CD14-positive monocyte (primary cell): ENCODE measurements at regions not wholly inside any gene's neighbourhood (a gene's known extent, or its start where the extent isn't known, plus 50 kb on each side); places are given as distances from the start of the nearest gene placed in this dataset.

Experiments used
- DNase-seq, 3 donors: peaks; one replicate each; pipeline ENCODE4 v3.0.0-alpha.2; 2011 to 2022
- H2AFZ ChIP-seq: 2 replicates; pipeline ENCODE4 v1.6.0; 2012; ENCODE audit warnings: mild to moderate bottlenecking, low read depth, low read length, inconsistent platforms; ENCODE audit not compliant: insufficient read depth, poor library complexity, severe bottlenecking
- H3K27ac ChIP-seq, 2 donors: 1 replicate in 1 of 2; 2 replicates in 1 of 2; pipeline ENCODE4 v1.5.1; 2012 to 2013; ENCODE audit warnings: low read length in 2 of 2, control low read depth in 1 of 2, inconsistent platforms in 1 of 2, low read depth in 1 of 2, mild to moderate bottlenecking in 1 of 2
- H3K27me3 ChIP-seq, 2 donors: one replicate each; pipeline versions ENCODE4 v1.6.0 to v1.6.1; 2011 to 2013; ENCODE audit warnings: low read length in 2 of 2; ENCODE audit not compliant: control insufficient read depth in 2 of 2, insufficient read depth in 2 of 2
- H3K36me3 ChIP-seq, 2 donors: replicated peaks in 1 of 2; 1 replicate in 1 of 2; 2 replicates in 1 of 2; pipeline versions ENCODE4 v1.5.1 to v1.6.1; 2012 to 2013; ENCODE audit warnings: low read length in 2 of 2, control low read depth in 1 of 2, inconsistent platforms in 1 of 2, mild to moderate bottlenecking in 1 of 2; ENCODE audit not compliant: insufficient read depth in 2 of 2, control insufficient read depth in 1 of 2
- H3K4me1 ChIP-seq, 2 donors: 1 replicate in 1 of 2; 2 replicates in 1 of 2; pipeline versions ENCODE4 v1.5.1 to v1.6.1; 2012 to 2013; ENCODE audit warnings: low read length in 2 of 2, control low read depth in 1 of 2, inconsistent platforms in 1 of 2, mild to moderate bottlenecking in 1 of 2, moderate library complexity in 1 of 2; ENCODE audit not compliant: insufficient read depth in 2 of 2, control insufficient read depth in 1 of 2
- H3K4me2 ChIP-seq: replicated peaks from 2 replicates; pipeline ENCODE3; 2012; ENCODE audit warnings: low read length, moderate library complexity, mild to moderate bottlenecking; ENCODE audit not compliant: poor library complexity, severe bottlenecking; ENCODE audit errors: extremely low read depth
- H3K4me3 ChIP-seq, 3 experiments: fragments of 200-600 bp in 1 of 3; sonication (generic) in 1 of 3; replicated peaks in 1 of 3; 1 replicate in 2 of 3; 2 replicates in 1 of 3; pipeline ENCODE4 v1.5.1; 2011 to 2013; ENCODE audit warnings: low read length in 3 of 3, mild to moderate bottlenecking in 3 of 3, control low read depth in 2 of 3, low read depth in 2 of 3, inconsistent platforms in 1 of 3, moderate library complexity in 1 of 3
- H3K79me2 ChIP-seq: 2 replicates; pipeline ENCODE4 v1.6.0; 2012; ENCODE audit warnings: mild to moderate bottlenecking, control low read depth, inconsistent platforms, low read length, moderate library complexity; ENCODE audit not compliant: insufficient read depth
- H3K9ac ChIP-seq: 2 replicates; pipeline ENCODE4 v1.6.0; 2017; ENCODE audit warnings: low read length, mild to moderate bottlenecking; ENCODE audit not compliant: insufficient read depth, poor library complexity, severe bottlenecking
- H3K9me3 ChIP-seq, 2 donors: replicated peaks in 1 of 2; 1 replicate in 1 of 2; 2 replicates in 1 of 2; pipeline versions ENCODE4 v1.5.1 to v1.6.1; 2012 to 2013; ENCODE audit warnings: low read length in 2 of 2, control low read depth in 1 of 2; ENCODE audit not compliant: control insufficient read depth in 1 of 2, insufficient read depth in 1 of 2
- H4K20me1 ChIP-seq: 2 replicates; pipeline ENCODE4 v1.6.0; 2012; ENCODE audit warnings: mild to moderate bottlenecking, low read length, control low read depth, moderate library complexity; ENCODE audit not compliant: insufficient read depth
- H3K27ac Mint-ChIP-seq, 7 donors: one replicate each; pipeline ENCODE4 v1.8.0; 2020; ENCODE audit warnings: mild to moderate bottlenecking in 7 of 7, mixed read lengths in 7 of 7, moderate library complexity in 6 of 7, inconsistent platforms in 2 of 7
- H3K27me3 Mint-ChIP-seq, 3 donors: one replicate each; pipeline ENCODE4 v1.8.0; 2021 to 2022; ENCODE audit warnings: low read depth in 3 of 3, mild to moderate bottlenecking in 3 of 3, mixed read lengths in 3 of 3, moderate library complexity in 3 of 3, inconsistent platforms in 1 of 3
- H3K36me3 Mint-ChIP-seq, 2 donors: one replicate each; pipeline ENCODE4 v1.8.0; 2020; ENCODE audit warnings: mixed read lengths in 2 of 2, inconsistent platforms in 1 of 2, mild to moderate bottlenecking in 1 of 2
- H3K4me1 Mint-ChIP-seq: one replicate; pipeline ENCODE4 v1.8.0; 2020; ENCODE audit warnings: mild to moderate bottlenecking, mixed read lengths
- H3K4me3 Mint-ChIP-seq, 2 donors: one replicate each; pipeline ENCODE4 v1.8.0; 2020; ENCODE audit warnings: mild to moderate bottlenecking in 2 of 2, mixed read lengths in 2 of 2, moderate library complexity in 1 of 2
- H3K9me3 Mint-ChIP-seq, 7 donors: one replicate each; pipeline ENCODE4 v1.8.0; 2020 to 2022; ENCODE audit warnings: mixed read lengths in 7 of 7, mild to moderate bottlenecking in 6 of 7, moderate library complexity in 6 of 7, inconsistent platforms in 2 of 7
- WGBS: methylation state at CpG from one replicate; pipeline ENCODE4 v1.1.5; 2013; ENCODE audit warnings: missing lambda C conversion rate; ENCODE audit not compliant: insufficient coverage; 5-methylcytosine and 5-hydroxymethylcytosine counted together
- intact Hi-C, 2 donors: fragments of 100-400 bp; cut with micrococcal nuclease; formaldehyde crosslinking; loops; one replicate each; pipeline versions ENCODE4 v1.15.0 to v1.15.1; 2023
- TF ChIP-seq, protein P1 (sequence below): fragments of 200-600 bp; IDR thresholded peaks from one replicate; pipeline ENCODE4 v1.8.0; 2022; ENCODE audit warnings: antibody characterized with exemption, mild to moderate bottlenecking

GRCh38 chr22:22351366-22351765, 106.8 kb downstream of the VPREB1 start:
- H3K4me1 Mint-ChIP-seq, result no peaks in the 10 kb centered on the region
- no peaks in the 10 kb centered on the region for H3K9me3 Mint-ChIP-seq
- Histone ChIP-seq H2AFZ (no peak overlapping the region), H3K79me2 (no peaks in the 10 kb centered on the region), H3K27me3 (peaks cover 0 to 3% of the 10 kb centered on the region in 2 donors), H3K9ac (no peak overlapping the region), H4K20me1 (no peaks in the 10 kb centered on the region), H3K27ac (no peak overlapping the region), H3K4me2 (no peak overlapping the region), H3K9me3 (no peaks in the 10 kb centered on the region), H3K36me3 (no peaks in the 10 kb centered on the region), H3K4me3 (no peak overlapping the region), H3K4me1 (no peaks in the 10 kb centered on the region)
- DNase-seq, result no peak
- no peak overlapping the region for H3K27ac Mint-ChIP-seq
- TF ChIP-seq, protein P1, sequence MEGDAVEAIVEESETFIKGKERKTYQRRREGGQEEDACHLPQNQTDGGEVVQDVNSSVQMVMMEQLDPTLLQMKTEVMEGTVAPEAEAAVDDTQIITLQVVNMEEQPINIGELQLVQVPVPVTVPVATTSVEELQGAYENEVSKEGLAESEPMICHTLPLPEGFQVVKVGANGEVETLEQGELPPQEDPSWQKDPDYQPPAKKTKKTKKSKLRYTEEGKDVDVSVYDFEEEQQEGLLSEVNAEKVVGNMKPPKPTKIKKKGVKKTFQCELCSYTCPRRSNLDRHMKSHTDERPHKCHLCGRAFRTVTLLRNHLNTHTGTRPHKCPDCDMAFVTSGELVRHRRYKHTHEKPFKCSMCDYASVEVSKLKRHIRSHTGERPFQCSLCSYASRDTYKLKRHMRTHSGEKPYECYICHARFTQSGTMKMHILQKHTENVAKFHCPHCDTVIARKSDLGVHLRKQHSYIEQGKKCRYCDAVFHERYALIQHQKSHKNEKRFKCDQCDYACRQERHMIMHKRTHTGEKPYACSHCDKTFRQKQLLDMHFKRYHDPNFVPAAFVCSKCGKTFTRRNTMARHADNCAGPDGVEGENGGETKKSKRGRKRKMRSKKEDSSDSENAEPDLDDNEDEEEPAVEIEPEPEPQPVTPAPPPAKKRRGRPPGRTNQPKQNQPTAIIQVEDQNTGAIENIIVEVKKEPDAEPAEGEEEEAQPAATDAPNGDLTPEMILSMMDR, result no peak
- intact Hi-C loops, result loop anchor here in 1 of 2 donors (5.0 kb wide), 1 partner anchor 46 kb away; no protein-coding TSS in a partner anchor
- H3K4me3 Mint-ChIP-seq, result no peak overlapping the region
- WGBS, result 84% methylated on average over 2 of the region's 3 CpGs
- H3K27me3 Mint-ChIP-seq, result peaks cover 3 to 11% (median 11%) of the 10 kb centered on the region in 3 donors
- no peaks in the 10 kb centered on the region for H3K36me3 Mint-ChIP-seq

- Histone ChIP-seq H3K36me3 (no peaks in the 10 kb centered on the region), H2AFZ (no peak overlapping the region), H3K9ac (no peak overlapping the region), H3K4me1 (peaks cover 0 to 4% of the 10 kb centered on the region in 2 donors), H4K20me1 (no peaks in the 10 kb centered on the region), H3K4me2 (no peak overlapping the region), H3K27me3 (peaks cover 0 to 3% of the 10 kb centered on the region in 2 donors), H3K27ac (no peak overlapping the region), H3K79me2 (no peaks in the 10 kb centered on the region), H3K4me3 (no peak overlapping the region), H3K9me3 (no peaks in the 10 kb centered on the region)
- Mint-ChIP-seq H3K27ac (no peak overlapping the region), H3K9me3 (no peaks in the 10 kb centered on the region), H3K4me1 (peaks cover 3% of the 10 kb centered on the region), H3K4me3 (no peak overlapping the region), H3K27me3 (peaks cover 8 to 13% (median 13%) of the 10 kb centered on the region in 3 donors), H3K36me3 (no peaks in the 10 kb centered on the region)
- TF ChIP-seq, protein P1, result no peak
- intact Hi-C loops, result loop anchor here in 1 of 2 donors (2.0 to 5.0 kb wide), 2 partner anchors 22 to 45 kb away; no protein-coding TSS in a partner anchor
- no peak for DNase-seq
- 31% methylated on average over 2 of the region's 5 CpGs for WGBS
These were observed 107.9 kb downstream of the VPREB1 start for GRCh38 chr22:22352371-22352999.
